SK-N-SH (cell line): ENCODE measurements at regions not wholly inside any gene's neighbourhood (a gene's known extent, or its start where the extent isn't known, plus 50 kb on each side); places are given as distances from the start of the nearest gene placed in this dataset.

Source experiments
- CTCF ChIP-seq: fragments of 200-600 bp; sonication (generic); IDR thresholded peaks from 2 replicates; pipeline ENCODE4 v1.6.1; 2017; ENCODE audit warnings: antibody characterized with exemption, mild to moderate bottlenecking, moderate library complexity
- EP300 ChIP-seq, 2 experiments: IDR thresholded peaks; 2 replicates each; pipeline versions ENCODE4 v1.4.0 to v1.6.1; 2012; ENCODE audit warnings: borderline replicate concordance in 1 of 2, low read depth in 1 of 2, low read length in 1 of 2
- EZH2phosphoT487 ChIP-seq: fragments of 200-600 bp; sonication (generic); IDR thresholded peaks from 2 replicates; pipeline ENCODE4 v1.6.1; 2017; ENCODE audit warnings: low read depth, mixed run types, mild to moderate bottlenecking, antibody characterized with exemption, moderate library complexity, borderline replicate concordance
- FOXM1 ChIP-seq: IDR thresholded peaks from 2 replicates; pipeline ENCODE4 v1.4.0; 2012; ENCODE audit warnings: low read depth, mild to moderate bottlenecking
- JUND ChIP-seq: IDR thresholded peaks from 2 replicates; pipeline ENCODE4 v1.4.0; 2012
- MEF2A ChIP-seq: IDR thresholded peaks from 2 replicates; pipeline ENCODE4 v1.4.0; 2012; ENCODE audit warnings: low read depth, borderline replicate concordance
- NRF1 ChIP-seq: IDR thresholded peaks from 2 replicates; pipeline ENCODE4 v1.6.1; 2012; ENCODE audit warnings: low read depth, mild to moderate bottlenecking, low read length
- PBX3 ChIP-seq: IDR thresholded peaks from 2 replicates; pipeline ENCODE4; 2012
- POLR2AphosphoS5 ChIP-seq: IDR thresholded peaks from 2 replicates; pipeline ENCODE4 v1.6.1; 2012; ENCODE audit warnings: low read depth, low read length
- SIN3A ChIP-seq: IDR thresholded peaks from 2 replicates; pipeline ENCODE4 v1.6.1; 2012; ENCODE audit warnings: low read depth, mild to moderate bottlenecking, low read length, moderate library complexity, borderline replicate concordance
- SMC3 ChIP-seq: IDR thresholded peaks from 2 replicates; pipeline ENCODE4 v1.6.1; 2012; ENCODE audit warnings: low read depth, low read length, improper control_type of control experiment
- TCF12 ChIP-seq: IDR thresholded peaks from 2 replicates; pipeline ENCODE4 v1.4.0; 2012
- USF1 ChIP-seq: IDR thresholded peaks from 2 replicates; pipeline ENCODE4 v1.4.0; 2012; ENCODE audit warnings: low read depth, borderline replicate concordance

GRCh38 chr16:80319181-80319580 lies 221.6 kb upstream of the DYNLRB2 start:
- TF ChIP-seq EP300 (IDR thresholded peaks at IDR 0.05; ENCODE audit: borderline replicate concordance in 1 of 2, low read depth in 1 of 2, low read length in 1 of 2) = no peak
- no peak for TF ChIP-seq CTCF
- TF ChIP-seq SMC3 = no peak
- TF ChIP-seq JUND = no peak
- TF ChIP-seq NRF1 = no peak
- no peak for TF ChIP-seq PBX3
- no peak for TF ChIP-seq USF1
- no peak for TF ChIP-seq FOXM1
- no peak for TF ChIP-seq POLR2AphosphoS5
- no peak for TF ChIP-seq SIN3A
- no peak for TF ChIP-seq TCF12
- TF ChIP-seq EZH2phosphoT487 = no peak
- no peak for TF ChIP-seq MEF2A
